Right kidney (tissue), 1 donor: ENCODE measurements at regions not wholly inside any gene's neighbourhood (a gene's known extent, or its start where the extent isn't known, plus 50 kb on each side); places are given as distances from the start of the nearest gene placed in this dataset.
A peak's percentile ranks its signal among the peaks of the same experiment; 100 is the strongest.

Source experiments
- DNase-seq: peaks from one replicate; pipeline ENCODE4 v3.0.0-alpha.2; 2016

- no peak for DNase-seq
Measured at GRCh38 chr15:72919936-72920465, 132.3 kb upstream of the NEO1 start.

GRCh38 chr15:72916897-72917296 is 133.3 kb upstream of the ADPGK start:
- DNase-seq = no peak

GRCh38 chr15:72916378-72916777 is 132.8 kb upstream of the ADPGK start:
- no peak for DNase-seq

DNA sequence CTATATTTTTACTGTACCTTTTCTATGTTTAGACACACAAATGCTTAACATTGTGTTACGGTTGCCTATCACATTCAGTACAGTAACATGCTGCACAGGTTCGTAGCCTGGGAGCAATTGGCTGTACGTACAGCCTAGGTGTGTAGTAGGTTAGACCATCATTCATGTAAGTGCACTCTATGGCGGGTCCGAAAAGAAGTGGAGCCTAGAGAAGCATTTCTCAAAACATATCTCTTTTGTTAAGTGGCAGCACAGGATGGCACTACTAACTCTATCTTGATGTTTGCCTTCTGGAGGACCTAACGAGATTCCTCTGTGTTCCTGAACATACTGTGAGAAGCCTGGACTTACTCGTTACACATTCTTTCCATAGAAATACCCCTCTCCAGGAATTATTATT is 132.3 kb upstream of the ADPGK start:
- no peak for DNase-seq

DNA sequence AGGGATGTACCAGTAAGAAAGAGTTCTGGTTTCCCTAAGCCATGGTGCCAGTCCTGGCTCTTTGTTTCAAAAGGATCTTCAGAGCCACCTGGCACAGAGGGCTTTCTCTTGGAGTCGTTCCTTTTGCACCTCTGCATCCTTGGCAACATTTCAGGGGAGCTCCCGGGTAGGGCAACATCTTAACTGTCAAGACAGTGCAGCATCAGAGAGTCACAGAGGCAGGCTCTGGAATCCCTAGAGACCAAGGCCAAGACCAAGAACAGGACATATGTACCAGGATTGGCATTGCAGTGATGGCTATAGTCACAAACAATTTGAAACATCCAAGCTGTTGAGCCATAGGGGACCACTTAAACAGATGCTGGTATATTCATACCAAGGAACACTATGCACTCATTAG is 129.4 kb upstream of the ADPGK start:
- DNase-seq = no peak

DNA sequence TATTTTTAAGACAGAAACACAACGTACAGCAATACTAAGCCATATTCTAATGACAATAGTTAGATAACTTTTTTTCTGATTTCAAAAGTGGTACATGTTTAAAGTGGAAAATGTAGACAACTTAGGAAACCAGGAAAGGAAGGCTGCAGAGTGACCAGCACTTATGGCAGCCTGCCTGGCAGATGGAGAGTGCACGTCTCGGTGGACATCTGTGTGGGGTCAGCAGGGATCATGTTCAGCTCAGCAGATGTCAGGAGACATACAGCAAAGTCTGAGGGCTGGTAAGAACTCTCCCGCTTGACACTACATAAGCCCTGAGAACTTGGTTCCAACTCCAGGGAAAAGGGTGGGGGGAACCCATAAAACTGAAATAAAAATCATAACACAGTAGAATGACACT is 128.6 kb upstream of the ADPGK start:
- no peak for DNase-seq

- DNase-seq = no peak
Measured at GRCh38 chr15:72911626-72912025, 128.1 kb upstream of the ADPGK start.

DNA sequence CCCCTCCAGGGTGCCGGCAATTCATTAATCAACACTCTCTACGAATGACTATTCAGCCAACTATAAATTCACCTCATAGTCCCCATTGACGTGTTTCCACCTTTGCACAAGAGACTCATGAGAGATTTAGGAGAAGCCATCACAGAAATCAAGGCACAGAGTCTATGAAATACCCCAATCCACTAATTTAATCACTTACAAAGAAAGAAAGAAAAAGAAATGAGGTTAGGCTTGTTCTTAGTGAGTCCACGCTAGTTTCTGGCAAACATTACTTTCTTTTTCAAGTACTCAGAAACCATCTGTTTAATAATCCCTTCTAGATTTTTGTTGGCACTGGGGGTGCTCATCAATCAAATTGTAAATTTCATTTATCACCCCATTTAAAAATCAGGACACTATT is 125.2 kb upstream of the ADPGK start:
- DNase-seq = no peak

DNA sequence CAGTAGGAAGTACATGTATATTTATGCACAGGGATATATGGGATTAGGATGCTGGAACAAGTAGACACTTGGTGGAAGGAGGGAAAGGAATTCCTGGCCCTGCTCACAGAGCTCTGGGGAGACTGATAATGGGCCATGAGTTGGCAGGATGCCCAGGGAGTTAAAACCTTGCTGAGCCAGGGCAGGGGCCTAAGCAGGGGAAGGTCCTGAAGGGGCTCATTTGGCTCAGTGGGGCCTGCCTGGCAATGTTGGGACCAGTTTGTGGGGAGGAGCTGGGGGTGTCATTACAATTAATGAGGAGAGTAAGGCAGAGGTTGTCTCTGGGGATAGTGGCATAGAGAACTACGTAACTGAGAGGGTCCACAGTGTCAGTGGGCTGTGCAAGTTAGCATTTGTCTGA is 124.2 kb upstream of the ADPGK start:
- no peak for DNase-seq

DNA sequence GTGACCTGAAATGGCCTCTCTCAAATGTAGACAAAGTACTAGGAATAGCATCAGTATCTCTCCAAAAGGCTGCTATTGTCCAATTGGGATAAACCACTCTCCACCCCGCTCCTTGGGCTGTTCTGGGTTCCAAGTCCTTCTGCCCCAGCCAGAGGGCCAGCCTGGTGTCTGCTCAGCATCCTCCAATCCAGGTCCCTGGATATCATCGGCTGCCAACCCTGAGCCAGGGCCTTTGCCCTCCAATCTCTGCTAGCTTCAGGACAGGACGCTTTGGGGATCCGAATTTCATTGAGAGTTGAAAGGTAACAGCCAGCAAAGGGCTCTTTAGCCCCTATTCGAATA is 119.3 kb upstream of the ADPGK start:
- DNase-seq = no peak

GRCh38 chr15:72902245-72902918 is 118.8 kb upstream of the ADPGK start:
- peak; percentile 46 for DNase-seq

- DNase-seq = no peak
Measured at GRCh38 chr15:72892986-72893385, 109.4 kb upstream of the ADPGK start.

- no peak for DNase-seq
Measured at GRCh38 chr15:72890043-72890442, 106.5 kb upstream of the ADPGK start.

DNA sequence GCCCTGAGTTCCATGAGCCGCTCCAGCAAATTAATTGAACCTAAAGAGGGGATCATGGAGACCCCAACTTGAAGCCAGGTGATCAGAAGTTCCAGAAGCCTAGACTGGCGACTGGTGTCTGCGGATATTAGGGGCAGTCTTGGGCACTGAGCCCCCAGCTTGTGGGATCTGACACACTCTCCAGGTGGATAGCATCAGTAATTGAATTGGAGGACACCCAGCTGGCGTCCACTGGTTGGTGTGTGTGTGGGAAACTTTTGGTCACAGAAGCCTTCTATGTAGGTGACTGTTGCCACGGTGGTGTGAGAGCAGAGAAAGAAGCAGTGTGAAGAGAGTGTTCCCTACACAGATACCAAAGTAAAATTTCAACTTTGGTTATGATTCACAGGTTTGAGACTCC is 106.0 kb upstream of the ADPGK start:
- DNase-seq = no peak

DNA sequence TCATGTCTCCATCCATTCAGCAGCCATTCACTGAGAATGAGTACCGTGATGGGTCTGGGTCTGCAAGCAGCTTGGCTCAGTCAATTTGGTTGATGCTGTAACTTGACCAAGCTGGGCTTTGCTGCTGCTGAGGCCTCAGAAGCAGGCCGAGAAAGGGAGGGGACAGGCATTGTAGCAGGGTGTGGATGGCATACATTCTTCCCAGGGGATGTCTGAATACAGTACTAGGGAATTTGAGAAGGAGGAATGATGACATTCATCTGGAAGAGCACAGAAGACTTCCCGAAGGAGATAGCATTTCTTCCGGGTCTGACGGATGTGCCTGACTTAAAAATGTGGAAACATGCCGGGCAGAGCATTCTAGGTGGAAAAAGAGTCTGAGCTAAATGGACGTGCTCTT is 105.3 kb upstream of the ADPGK start:
- no peak for DNase-seq

DNA sequence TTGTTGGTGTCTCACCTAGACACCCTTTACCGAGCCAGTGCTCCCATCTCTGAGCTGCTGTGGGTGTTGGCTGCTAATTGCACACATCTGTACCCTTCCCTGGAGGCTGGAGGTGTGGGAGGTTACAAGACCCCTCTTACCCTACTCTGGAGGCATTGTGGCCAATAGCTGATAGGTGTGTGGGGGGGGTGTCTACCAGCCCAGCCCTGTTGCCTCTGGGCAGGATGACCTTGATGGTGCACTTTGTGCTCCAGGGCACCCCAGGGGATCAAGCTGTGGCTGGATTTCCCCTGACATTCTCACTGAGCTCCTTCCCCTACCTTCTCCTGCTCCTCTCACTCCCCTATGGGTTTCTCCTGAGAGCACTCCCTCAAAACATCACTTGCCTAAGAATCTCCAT is 104.7 kb upstream of the ADPGK start:
- DNase-seq = no peak

DNA sequence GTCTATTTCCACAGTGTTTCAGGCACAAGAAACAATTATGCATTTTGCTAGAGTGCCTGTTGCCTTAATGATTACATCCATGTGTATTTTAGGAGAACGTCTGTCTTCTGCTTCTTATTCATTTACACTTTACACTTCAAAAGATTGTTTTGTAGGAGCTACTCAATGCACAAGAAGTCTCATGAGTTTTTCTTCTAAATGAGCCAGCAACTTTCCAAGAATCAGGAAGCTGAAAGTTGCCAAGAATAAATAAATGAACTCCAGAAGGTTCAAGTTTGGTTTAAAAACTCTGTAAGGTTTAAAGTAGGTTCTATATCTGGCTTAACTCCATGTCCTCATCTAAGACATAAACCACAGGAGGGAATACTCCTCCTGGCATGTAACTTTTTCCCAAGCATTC is 103.8 kb upstream of the ADPGK start:
- DNase-seq = no peak

DNA sequence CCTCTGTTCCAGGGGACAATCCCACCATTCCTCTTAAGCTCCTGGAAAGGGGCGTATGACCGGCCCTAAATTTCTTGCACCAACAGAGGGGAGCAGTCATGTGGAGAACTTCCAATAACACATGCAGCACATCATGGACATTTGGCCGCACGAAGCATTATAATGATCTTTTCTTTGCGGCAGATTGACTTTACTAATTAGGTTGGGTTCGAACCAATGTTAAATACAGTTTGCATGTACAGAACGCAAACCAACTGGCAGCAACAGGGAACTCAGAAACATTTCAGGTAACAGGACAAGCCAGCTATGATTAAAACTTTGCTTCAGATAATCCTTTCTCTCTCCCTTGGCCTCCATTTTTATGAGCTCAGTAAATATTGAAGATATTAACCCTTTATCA is 100.8 kb upstream of the ADPGK start:
- DNase-seq = no peak

- no peak for DNase-seq
Measured at GRCh38 chr15:72873379-72874233, 90.0 kb upstream of the ADPGK start.

DNA sequence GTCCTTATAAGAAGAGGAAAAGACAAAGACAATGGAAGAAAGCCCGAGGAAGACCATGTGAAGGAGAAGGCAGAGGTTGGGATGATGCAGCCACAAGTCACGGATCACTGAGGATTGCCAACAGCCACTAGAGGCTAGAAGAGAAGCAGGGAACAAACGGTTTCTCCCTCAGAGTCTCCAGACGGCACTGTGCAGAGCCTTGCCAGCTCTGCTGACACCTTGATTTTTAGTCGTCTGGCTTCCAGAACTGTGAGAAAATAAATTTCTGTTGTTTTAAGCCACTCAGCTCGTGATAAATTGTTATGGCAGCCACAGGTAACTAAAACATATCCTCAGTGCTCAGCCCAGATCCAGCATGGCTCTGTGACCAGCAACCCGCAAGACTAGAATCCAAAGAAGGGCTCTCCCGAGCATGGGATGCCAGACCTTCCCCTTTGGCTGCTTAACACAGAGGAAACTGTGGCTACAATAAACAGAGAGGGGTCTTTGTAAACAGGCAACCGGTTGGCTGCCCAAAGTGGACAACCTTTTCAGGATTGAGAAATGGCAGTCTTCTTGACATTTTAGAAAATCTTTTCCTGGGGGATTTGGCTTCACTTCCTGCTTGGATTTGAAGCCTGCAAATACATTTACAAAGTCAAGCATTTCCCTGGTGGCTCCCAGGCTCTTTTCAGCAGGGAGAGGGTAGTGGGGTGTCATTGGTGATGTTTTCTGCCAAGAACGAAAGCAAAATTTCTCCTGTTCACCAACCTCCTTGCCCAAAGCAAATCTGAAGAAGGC is 88.7 kb upstream of the ADPGK start:
- DNase-seq = no peak

DNA sequence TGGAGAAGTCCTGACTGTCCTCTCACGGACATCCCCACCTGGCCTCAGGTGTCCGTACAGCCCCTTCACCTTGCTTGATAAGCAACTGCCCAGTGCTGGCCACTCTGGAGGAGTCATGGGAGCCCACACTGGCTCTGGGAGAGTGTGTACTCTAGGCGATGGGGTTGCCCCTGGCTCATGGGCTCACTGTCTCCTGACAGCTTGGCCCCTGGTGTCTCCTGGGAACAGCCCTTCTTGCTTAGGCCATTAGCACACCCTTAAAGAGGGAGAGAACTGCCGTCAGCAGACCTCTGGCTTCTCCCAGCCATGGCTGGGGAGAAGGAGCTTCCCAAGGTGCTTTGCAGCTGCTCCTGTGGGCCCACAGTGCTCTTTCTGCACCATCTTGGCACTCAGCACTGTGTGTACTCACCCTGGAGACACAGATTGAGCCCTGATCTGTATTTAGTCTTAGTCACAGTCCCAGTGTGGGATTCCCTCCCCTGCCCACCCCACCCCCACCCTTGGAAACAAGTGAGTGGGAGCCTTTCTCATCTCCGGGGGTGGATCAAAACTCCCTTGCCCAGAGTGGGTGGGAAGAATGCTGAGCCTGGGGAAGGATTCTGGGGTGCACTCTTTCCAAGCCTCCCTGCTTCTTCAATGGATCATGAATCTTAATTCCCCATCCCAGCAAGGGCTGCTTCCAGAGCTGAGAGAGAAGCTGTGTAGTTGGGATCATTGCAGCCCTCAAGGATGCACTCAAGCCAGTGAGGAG is 83.5 kb upstream of the ADPGK start:
- DNase-seq = no peak

GRCh38 chr15:72866182-72866581 is 82.6 kb upstream of the ADPGK start:
- no peak for DNase-seq
